ENCODE measurements at regions not wholly inside any gene's neighbourhood (a gene's known extent, or its start where the extent isn't known, plus 50 kb on each side); places are given as distances from the start of the nearest gene placed in this dataset.

GRCh38 chr3:95002438-95003046, 939.7 kb downstream of the NSUN3 start:
- Histone ChIP-seq H3K9me3 (ENCODE audit: control extremely low read depth in 1 of 5, control insufficient read depth in 4 of 5, insufficient read depth in 2 of 5, low read depth in 1 of 5, low read length in 4 of 5) (no peaks in the 10 kb centered on the region), H3K4me1 (ENCODE audit: control extremely low read depth in 1 of 4, control insufficient read depth in 4 of 4, insufficient read depth in 4 of 4, low read length in 3 of 4) (no peaks in the 10 kb centered on the region), H3K27me3 (replicated peaks in 2 of 5; ENCODE audit: control insufficient read depth in 4 of 5, insufficient read depth in 5 of 5, low read length in 4 of 5) (no peaks in the 10 kb centered on the region), H3K36me3 (ENCODE audit: control insufficient read depth in 4 of 4, insufficient read depth in 4 of 4, low read length in 3 of 4) (no peaks in the 10 kb centered on the region), H3K4me3 (ENCODE audit: control insufficient read depth in 1 of 7, extremely low read depth in 1 of 7, insufficient read depth in 4 of 7, low read depth in 2 of 7, low read length in 6 of 7) (no peak overlapping the region), H3K27ac (ENCODE audit: insufficient read depth in 1 of 2, low read depth in 1 of 2, low read length in 2 of 2, poor library complexity in 1 of 2, severe bottlenecking in 2 of 2) (no peak overlapping the region)
- no peak for DNase-seq
- ChIA-PET POLR2A (no interaction called here), CTCF (no interaction called here)

- H3K4me1 ChIP-seq (ENCODE audit: control extremely low read depth in 1 of 4, control insufficient read depth in 4 of 4, insufficient read depth in 4 of 4, low read length in 3 of 4) = no peaks in the 10 kb centered on the region
- ChIA-PET POLR2A (no interaction called here), CTCF (no interaction called here)
- 100% methylated on average over 1 of the region's 2 CpGs for WGBS (ENCODE audit: insufficient coverage)
- DNase-seq = no peak
- no peaks in the 10 kb centered on the region for H3K36me3 ChIP-seq (ENCODE audit: control insufficient read depth in 4 of 4, insufficient read depth in 4 of 4, low read length in 3 of 4)
- no peak overlapping the region for H3K27ac ChIP-seq (ENCODE audit: insufficient read depth in 1 of 2, low read depth in 1 of 2, low read length in 2 of 2, poor library complexity in 1 of 2, severe bottlenecking in 2 of 2)
- no peaks in the 10 kb centered on the region for H3K27me3 ChIP-seq (replicated peaks in 2 of 5; ENCODE audit: control insufficient read depth in 4 of 5, insufficient read depth in 5 of 5, low read length in 4 of 5)
- H3K4me3 ChIP-seq (ENCODE audit: control insufficient read depth in 1 of 7, extremely low read depth in 1 of 7, insufficient read depth in 4 of 7, low read depth in 2 of 7, low read length in 6 of 7) = no peak overlapping the region
- H3K9me3 ChIP-seq (ENCODE audit: control extremely low read depth in 1 of 5, control insufficient read depth in 4 of 5, insufficient read depth in 2 of 5, low read depth in 1 of 5, low read length in 4 of 5) = no peaks in the 10 kb centered on the region
These were observed 965.8 kb downstream of the NSUN3 start for GRCh38 chr3:95028688-95029087.

DNA sequence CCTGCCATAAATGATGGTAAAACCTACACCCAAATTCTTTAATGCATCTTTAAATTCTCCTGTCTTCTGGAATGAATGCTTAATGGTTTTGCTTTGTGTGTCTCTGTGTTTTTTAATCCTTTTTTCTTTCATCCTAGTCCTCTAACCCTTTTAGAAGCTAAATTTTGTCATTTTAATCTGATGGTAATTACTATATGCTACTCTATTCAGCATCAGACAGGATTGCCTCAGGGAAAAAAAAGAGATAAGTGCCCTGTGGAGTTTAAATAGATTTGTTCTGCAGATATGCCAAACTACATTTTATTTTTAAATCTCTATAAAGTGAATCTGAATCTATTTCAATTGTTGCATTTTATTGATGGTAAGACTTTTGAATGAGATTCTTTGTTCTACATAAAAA, 966.8 kb downstream of the NSUN3 start:
- Histone ChIP-seq H3K27me3 (replicated peaks in 2 of 5; ENCODE audit: control insufficient read depth in 4 of 5, insufficient read depth in 5 of 5, low read length in 4 of 5) (no peaks in the 10 kb centered on the region), H3K4me3 (ENCODE audit: control insufficient read depth in 1 of 7, extremely low read depth in 1 of 7, insufficient read depth in 4 of 7, low read depth in 2 of 7, low read length in 6 of 7) (no peak overlapping the region), H3K9me3 (ENCODE audit: control extremely low read depth in 1 of 5, control insufficient read depth in 4 of 5, insufficient read depth in 2 of 5, low read depth in 1 of 5, low read length in 4 of 5) (no peaks in the 10 kb centered on the region), H3K36me3 (ENCODE audit: control insufficient read depth in 4 of 4, insufficient read depth in 4 of 4, low read length in 3 of 4) (no peaks in the 10 kb centered on the region), H3K4me1 (ENCODE audit: control extremely low read depth in 1 of 4, control insufficient read depth in 4 of 4, insufficient read depth in 4 of 4, low read length in 3 of 4) (no peaks in the 10 kb centered on the region), H3K27ac (ENCODE audit: insufficient read depth in 1 of 2, low read depth in 1 of 2, low read length in 2 of 2, poor library complexity in 1 of 2, severe bottlenecking in 2 of 2) (no peak overlapping the region)
- ChIA-PET CTCF (no interaction called here), POLR2A (no interaction called here)
- DNase-seq = no peak

DNA sequence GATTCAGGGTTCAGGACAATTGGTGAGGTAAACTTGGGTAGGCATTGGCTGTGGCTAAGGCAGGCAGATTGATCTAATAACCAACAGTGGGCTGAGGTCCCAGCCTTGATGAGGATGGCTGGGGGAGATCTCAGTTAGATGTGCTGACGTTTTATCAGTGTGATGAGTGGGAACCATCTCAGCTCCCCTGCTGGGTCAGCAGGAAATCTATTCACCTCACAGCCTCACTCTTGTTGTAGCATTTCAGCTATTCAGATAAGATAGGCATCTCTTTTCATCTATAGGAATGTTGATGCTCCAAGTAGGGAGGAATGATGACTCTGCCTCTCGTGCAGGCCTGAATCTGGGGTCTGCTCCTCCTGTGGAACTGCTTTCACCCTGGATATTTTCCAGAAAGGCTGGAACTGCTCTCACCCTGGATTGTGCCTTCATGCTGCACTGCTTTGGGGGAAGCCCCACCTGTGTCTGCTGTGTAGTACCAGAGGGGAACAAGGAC, 973.7 kb downstream of the NSUN3 start:
- 100% methylated on average over 1 of the region's 2 CpGs for WGBS (ENCODE audit: insufficient coverage)
- H3K9me3 ChIP-seq (ENCODE audit: control extremely low read depth in 1 of 5, control insufficient read depth in 4 of 5, insufficient read depth in 2 of 5, low read depth in 1 of 5, low read length in 4 of 5) = peaks cover 0 to 1% (median 0%) of the 10 kb centered on the region in 5 experiments
- ChIA-PET POLR2A (no interaction called here), CTCF (no interaction called here)
- no peaks in the 10 kb centered on the region for H3K4me1 ChIP-seq (ENCODE audit: control extremely low read depth in 1 of 4, control insufficient read depth in 4 of 4, insufficient read depth in 4 of 4, low read length in 3 of 4)
- DNase-seq = no peak
- H3K4me3 ChIP-seq (ENCODE audit: control insufficient read depth in 1 of 7, extremely low read depth in 1 of 7, insufficient read depth in 4 of 7, low read depth in 2 of 7, low read length in 6 of 7) = no peak overlapping the region
- H3K36me3 ChIP-seq (ENCODE audit: control insufficient read depth in 4 of 4, insufficient read depth in 4 of 4, low read length in 3 of 4) = no peaks in the 10 kb centered on the region
- H3K27ac ChIP-seq (ENCODE audit: insufficient read depth in 1 of 2, low read depth in 1 of 2, low read length in 2 of 2, poor library complexity in 1 of 2, severe bottlenecking in 2 of 2) = no peak overlapping the region
- H3K27me3 ChIP-seq (replicated peaks in 2 of 5; ENCODE audit: control insufficient read depth in 4 of 5, insufficient read depth in 5 of 5, low read length in 4 of 5) = no peaks in the 10 kb centered on the region

GRCh38 chr3:95037097-95037496, 974.2 kb downstream of the NSUN3 start:
- 92% methylated on average over 4 of the region's 5 CpGs for WGBS (ENCODE audit: insufficient coverage)
- Histone ChIP-seq H3K9me3 (ENCODE audit: control extremely low read depth in 1 of 5, control insufficient read depth in 4 of 5, insufficient read depth in 2 of 5, low read depth in 1 of 5, low read length in 4 of 5) (peaks cover 0 to 1% (median 0%) of the 10 kb centered on the region in 5 experiments), H3K27ac (ENCODE audit: insufficient read depth in 1 of 2, low read depth in 1 of 2, low read length in 2 of 2, poor library complexity in 1 of 2, severe bottlenecking in 2 of 2) (no peak overlapping the region), H3K4me1 (ENCODE audit: control extremely low read depth in 1 of 4, control insufficient read depth in 4 of 4, insufficient read depth in 4 of 4, low read length in 3 of 4) (no peaks in the 10 kb centered on the region), H3K4me3 (ENCODE audit: control insufficient read depth in 1 of 7, extremely low read depth in 1 of 7, insufficient read depth in 4 of 7, low read depth in 2 of 7, low read length in 6 of 7) (no peak overlapping the region), H3K27me3 (replicated peaks in 2 of 5; ENCODE audit: control insufficient read depth in 4 of 5, insufficient read depth in 5 of 5, low read length in 4 of 5) (no peaks in the 10 kb centered on the region), H3K36me3 (ENCODE audit: control insufficient read depth in 4 of 4, insufficient read depth in 4 of 4, low read length in 3 of 4) (no peaks in the 10 kb centered on the region)
- no peak for DNase-seq
- ChIA-PET CTCF (no interaction called here), POLR2A (no interaction called here)

DNA sequence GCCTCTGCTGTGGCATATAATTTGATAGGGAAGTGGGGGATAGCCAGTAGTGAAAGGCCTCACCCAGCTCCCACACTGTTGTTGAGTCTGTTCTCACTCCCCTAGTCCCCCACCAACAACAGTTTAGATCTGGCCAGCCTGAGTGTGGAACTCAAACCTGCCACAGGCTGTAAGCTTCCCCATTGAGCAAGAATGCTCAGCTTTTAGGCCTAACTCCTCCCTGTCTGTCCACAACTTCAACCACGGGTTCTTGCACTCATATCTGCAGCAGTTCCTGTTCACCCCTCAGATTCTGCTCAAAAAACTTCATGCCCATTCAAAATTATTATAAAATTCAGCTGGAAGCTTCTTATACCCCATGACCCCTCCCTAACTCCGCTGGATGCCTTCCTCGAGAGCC, 975.1 kb downstream of the NSUN3 start:
- Histone ChIP-seq H3K4me3 (ENCODE audit: control insufficient read depth in 1 of 7, extremely low read depth in 1 of 7, insufficient read depth in 4 of 7, low read depth in 2 of 7, low read length in 6 of 7) (no peak overlapping the region), H3K27ac (ENCODE audit: insufficient read depth in 1 of 2, low read depth in 1 of 2, low read length in 2 of 2, poor library complexity in 1 of 2, severe bottlenecking in 2 of 2) (no peak overlapping the region), H3K9me3 (ENCODE audit: control extremely low read depth in 1 of 5, control insufficient read depth in 4 of 5, insufficient read depth in 2 of 5, low read depth in 1 of 5, low read length in 4 of 5) (peaks cover 0 to 1% (median 0%) of the 10 kb centered on the region in 5 experiments), H3K36me3 (ENCODE audit: control insufficient read depth in 4 of 4, insufficient read depth in 4 of 4, low read length in 3 of 4) (no peaks in the 10 kb centered on the region), H3K27me3 (replicated peaks in 2 of 5; ENCODE audit: control insufficient read depth in 4 of 5, insufficient read depth in 5 of 5, low read length in 4 of 5) (no peaks in the 10 kb centered on the region), H3K4me1 (ENCODE audit: control extremely low read depth in 1 of 4, control insufficient read depth in 4 of 4, insufficient read depth in 4 of 4, low read length in 3 of 4) (no peaks in the 10 kb centered on the region)
- CTCF ChIA-PET = no interaction called here
- POLR2A ChIA-PET = no interaction called here
- 75% methylated on average over 1 of the region's 3 CpGs for WGBS (ENCODE audit: insufficient coverage)
- no peak for DNase-seq

DNA sequence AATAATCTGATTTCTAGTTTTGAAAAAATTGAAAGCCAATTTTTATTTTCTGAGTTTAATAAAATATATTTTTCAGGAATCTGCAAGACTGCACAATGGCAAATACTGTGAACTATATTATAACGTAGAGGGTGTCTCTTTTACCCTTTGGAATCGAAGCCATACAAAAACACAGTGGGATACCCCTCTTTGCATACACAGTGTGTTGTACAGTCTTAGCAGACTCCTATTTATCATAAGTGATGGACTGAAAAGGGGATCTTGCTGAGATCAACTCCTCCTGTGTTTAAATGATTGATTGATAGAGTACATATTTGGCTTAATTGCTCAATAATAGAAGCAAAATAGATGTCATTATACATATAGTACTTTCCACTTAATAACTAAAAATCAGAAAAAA, 981.2 kb downstream of the NSUN3 start:
- Histone ChIP-seq H3K4me3 (ENCODE audit: control insufficient read depth in 1 of 7, extremely low read depth in 1 of 7, insufficient read depth in 4 of 7, low read depth in 2 of 7, low read length in 6 of 7) (no peak overlapping the region), H3K4me1 (ENCODE audit: control extremely low read depth in 1 of 4, control insufficient read depth in 4 of 4, insufficient read depth in 4 of 4, low read length in 3 of 4) (no peaks in the 10 kb centered on the region), H3K27me3 (replicated peaks in 2 of 5; ENCODE audit: control insufficient read depth in 4 of 5, insufficient read depth in 5 of 5, low read length in 4 of 5) (no peaks in the 10 kb centered on the region), H3K27ac (ENCODE audit: insufficient read depth in 1 of 2, low read depth in 1 of 2, low read length in 2 of 2, poor library complexity in 1 of 2, severe bottlenecking in 2 of 2) (no peak overlapping the region), H3K36me3 (ENCODE audit: control insufficient read depth in 4 of 4, insufficient read depth in 4 of 4, low read length in 3 of 4) (no peaks in the 10 kb centered on the region), H3K9me3 (ENCODE audit: control extremely low read depth in 1 of 5, control insufficient read depth in 4 of 5, insufficient read depth in 2 of 5, low read depth in 1 of 5, low read length in 4 of 5) (peaks cover 0 to 2% (median 0%) of the 10 kb centered on the region in 5 experiments)
- CTCF ChIA-PET = no interaction called here
- POLR2A ChIA-PET = no interaction called here
- no peak for DNase-seq
- WGBS (ENCODE audit: insufficient coverage) = no CpG with 5 or more reads among the region's 2 CpGs
